ENCODE measurements at regions not wholly inside any gene's neighbourhood (a gene's known extent, or its start where the extent isn't known, plus 50 kb on each side); places are given as distances from the start of the nearest gene placed in this dataset.

DNA sequence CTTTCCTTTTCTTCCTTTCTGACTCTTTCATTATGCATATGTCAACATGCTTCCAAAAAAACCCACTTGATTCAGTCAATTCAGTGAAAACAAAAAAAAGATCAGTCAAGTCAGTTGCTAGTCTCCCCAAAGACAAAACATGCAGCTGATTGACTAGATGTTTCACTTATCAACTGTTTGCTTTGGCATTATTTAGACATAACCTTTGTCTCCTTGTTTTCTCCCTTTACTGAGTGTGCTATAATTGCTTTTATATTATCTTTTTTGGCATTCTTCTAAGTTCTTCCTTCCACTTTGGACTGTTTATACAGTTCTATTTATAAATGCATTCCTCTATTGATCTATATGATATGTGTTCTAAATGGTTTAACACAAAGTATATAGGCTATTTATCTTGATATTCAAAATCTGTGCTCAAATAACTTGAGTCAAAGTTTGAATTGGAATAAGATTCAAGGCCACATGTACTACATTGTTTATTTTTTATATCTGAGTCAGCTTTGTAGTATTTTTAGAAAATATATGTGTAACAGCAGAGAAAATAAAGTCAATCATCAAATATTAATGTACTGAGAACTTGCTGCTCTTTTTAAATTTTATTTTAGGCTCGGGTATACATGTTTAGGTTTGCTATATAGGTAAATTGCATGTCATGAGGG is 260.5 kb downstream of the CENPW start:
- H3K4me3 ChIP-seq (ENCODE audit: low read depth, low read length), result no peak overlapping the region
- DNase-seq (ENCODE audit: low read depth), result no peak
- TF ChIP-seq, protein P1, sequence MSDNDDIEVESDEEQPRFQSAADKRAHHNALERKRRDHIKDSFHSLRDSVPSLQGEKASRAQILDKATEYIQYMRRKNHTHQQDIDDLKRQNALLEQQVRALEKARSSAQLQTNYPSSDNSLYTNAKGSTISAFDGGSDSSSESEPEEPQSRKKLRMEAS (IDR thresholded peaks at IDR 0.05; ENCODE audit: low read depth, low read length), result no peak
- TF ChIP-seq MYC (IDR thresholded peaks at IDR 0.05; ENCODE audit: low read depth, low read length) (no peak), POLR2A (IDR thresholded peaks at IDR 0.05; ENCODE audit: extremely low read depth, insufficient read length) (no peak)
- TF ChIP-seq, protein P2, sequence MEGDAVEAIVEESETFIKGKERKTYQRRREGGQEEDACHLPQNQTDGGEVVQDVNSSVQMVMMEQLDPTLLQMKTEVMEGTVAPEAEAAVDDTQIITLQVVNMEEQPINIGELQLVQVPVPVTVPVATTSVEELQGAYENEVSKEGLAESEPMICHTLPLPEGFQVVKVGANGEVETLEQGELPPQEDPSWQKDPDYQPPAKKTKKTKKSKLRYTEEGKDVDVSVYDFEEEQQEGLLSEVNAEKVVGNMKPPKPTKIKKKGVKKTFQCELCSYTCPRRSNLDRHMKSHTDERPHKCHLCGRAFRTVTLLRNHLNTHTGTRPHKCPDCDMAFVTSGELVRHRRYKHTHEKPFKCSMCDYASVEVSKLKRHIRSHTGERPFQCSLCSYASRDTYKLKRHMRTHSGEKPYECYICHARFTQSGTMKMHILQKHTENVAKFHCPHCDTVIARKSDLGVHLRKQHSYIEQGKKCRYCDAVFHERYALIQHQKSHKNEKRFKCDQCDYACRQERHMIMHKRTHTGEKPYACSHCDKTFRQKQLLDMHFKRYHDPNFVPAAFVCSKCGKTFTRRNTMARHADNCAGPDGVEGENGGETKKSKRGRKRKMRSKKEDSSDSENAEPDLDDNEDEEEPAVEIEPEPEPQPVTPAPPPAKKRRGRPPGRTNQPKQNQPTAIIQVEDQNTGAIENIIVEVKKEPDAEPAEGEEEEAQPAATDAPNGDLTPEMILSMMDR (IDR thresholded peaks at IDR 0.05; ENCODE audit: low read depth, low read length), result no peak

DNA sequence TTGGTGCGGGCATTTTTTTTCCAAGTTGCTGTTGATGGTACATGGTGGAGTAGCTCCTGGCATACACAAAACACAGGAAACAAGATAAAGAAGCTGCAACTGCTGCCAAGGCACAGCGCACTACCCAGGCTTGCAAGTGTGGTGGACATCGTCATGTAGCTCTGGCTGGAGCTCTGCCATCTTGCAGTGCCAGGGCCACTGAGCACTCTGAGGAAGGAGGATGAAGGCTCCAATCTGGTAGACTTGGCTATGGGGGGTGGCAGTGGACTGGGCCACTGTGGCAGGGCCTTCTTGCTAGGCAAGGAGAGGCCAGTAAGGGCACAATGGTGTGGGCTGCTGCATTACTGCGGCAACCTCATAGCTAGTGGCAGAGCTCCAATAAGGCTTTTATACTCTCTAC is 263.5 kb downstream of the CENPW start:
- TF ChIP-seq MYC (IDR thresholded peaks at IDR 0.05; ENCODE audit: low read depth, low read length) (no peak), POLR2A (IDR thresholded peaks at IDR 0.05; ENCODE audit: extremely low read depth, insufficient read length) (no peak)
- TF ChIP-seq, protein P1 (IDR thresholded peaks at IDR 0.05; ENCODE audit: low read depth, low read length), result no peak
- TF ChIP-seq, protein P2 (IDR thresholded peaks at IDR 0.05; ENCODE audit: low read depth, low read length), result no peak
- H3K4me3 ChIP-seq (ENCODE audit: low read depth, low read length), result no peak overlapping the region
- no peak for DNase-seq (ENCODE audit: low read depth)

DNA sequence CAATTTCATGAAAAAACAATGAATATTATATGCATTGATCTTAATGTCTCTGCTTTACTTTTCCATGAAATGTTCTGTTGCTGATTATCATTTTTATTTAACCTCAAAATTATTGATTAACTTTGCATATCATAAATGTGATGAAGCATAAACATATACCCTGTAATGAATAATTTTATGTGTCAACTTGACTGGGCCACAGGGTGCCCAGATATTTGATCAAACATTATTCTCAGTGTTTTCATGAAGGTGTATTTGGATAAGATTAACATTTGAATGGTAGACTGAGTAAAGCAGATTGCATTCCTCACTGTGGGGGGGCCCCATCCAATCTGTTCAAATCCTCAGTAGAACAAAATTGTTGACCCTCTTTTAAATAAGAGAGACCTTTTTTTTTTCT is 265.2 kb downstream of the CENPW start:
- no peak for DNase-seq (ENCODE audit: low read depth)
- TF ChIP-seq MYC (IDR thresholded peaks at IDR 0.05; ENCODE audit: low read depth, low read length), result no peak
- TF ChIP-seq, protein P2 (IDR thresholded peaks at IDR 0.05; ENCODE audit: low read depth, low read length), result no peak
- TF ChIP-seq POLR2A (IDR thresholded peaks at IDR 0.05; ENCODE audit: extremely low read depth, insufficient read length), result no peak
- TF ChIP-seq, protein P1 (IDR thresholded peaks at IDR 0.05; ENCODE audit: low read depth, low read length), result no peak
- H3K4me3 ChIP-seq (ENCODE audit: low read depth, low read length), result no peak overlapping the region

DNA sequence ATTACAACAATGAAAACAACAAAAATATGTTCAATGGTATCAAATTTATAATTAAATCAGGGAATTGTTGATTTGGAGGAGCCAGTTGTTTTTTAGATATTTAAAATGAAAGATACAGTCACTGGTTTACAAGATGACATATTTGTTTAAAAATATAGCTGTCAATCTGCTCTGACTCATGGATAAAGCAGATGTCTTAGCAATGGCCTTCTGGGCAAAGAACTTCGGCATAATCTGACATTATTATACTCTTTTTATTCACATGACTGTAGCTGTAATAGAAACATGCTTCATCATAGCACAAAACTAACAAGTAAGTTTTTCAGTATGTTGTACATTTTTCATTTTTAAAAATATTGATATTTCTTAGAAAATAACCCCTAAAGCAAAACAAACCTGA is 267.4 kb downstream of the CENPW start:
- H3K4me3 ChIP-seq (ENCODE audit: low read depth, low read length), result no peak overlapping the region
- TF ChIP-seq, protein P2 (IDR thresholded peaks at IDR 0.05; ENCODE audit: low read depth, low read length), result no peak
- TF ChIP-seq MYC (IDR thresholded peaks at IDR 0.05; ENCODE audit: low read depth, low read length) (no peak), POLR2A (IDR thresholded peaks at IDR 0.05; ENCODE audit: extremely low read depth, insufficient read length) (no peak)
- TF ChIP-seq, protein P1 (IDR thresholded peaks at IDR 0.05; ENCODE audit: low read depth, low read length), result no peak
- no peak for DNase-seq (ENCODE audit: low read depth)

DNA sequence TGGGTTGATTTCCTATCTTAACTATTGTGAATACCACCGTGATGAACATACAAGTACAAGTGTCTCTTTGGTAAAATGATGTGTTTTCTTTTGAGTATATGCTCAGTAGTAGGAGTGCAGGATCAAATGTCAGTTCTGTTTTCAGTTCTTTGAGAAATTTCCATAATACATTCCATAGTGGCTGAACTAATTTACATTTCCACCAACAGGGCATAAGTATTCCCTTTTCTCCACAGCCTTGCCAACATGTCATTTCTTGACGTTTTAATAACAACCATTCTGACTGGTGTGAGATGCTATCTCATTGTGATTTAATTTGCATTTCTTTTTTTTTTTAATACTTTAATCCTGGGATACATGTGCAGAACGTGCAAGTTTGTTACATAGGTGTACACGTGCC is 268.8 kb downstream of the CENPW start:
- TF ChIP-seq, protein P2 (IDR thresholded peaks at IDR 0.05; ENCODE audit: low read depth, low read length), result no peak
- no peak for TF ChIP-seq POLR2A (IDR thresholded peaks at IDR 0.05; ENCODE audit: extremely low read depth, insufficient read length)
- TF ChIP-seq, protein P1 (IDR thresholded peaks at IDR 0.05; ENCODE audit: low read depth, low read length), result no peak
- no peak for TF ChIP-seq MYC (IDR thresholded peaks at IDR 0.05; ENCODE audit: low read depth, low read length)
- DNase-seq (ENCODE audit: low read depth), result no peak
- H3K4me3 ChIP-seq (ENCODE audit: low read depth, low read length), result no peak overlapping the region

Measured in NB4 (cell line).